Stimulated activated CD4-positive, alpha-beta T cell treated with anti-CD3 and anti-CD28 coated beads, Interleukin-2, amount 100 ng/mL, for 24 hours (primary cell): ENCODE measurements at regions not wholly inside any gene's neighbourhood (a gene's known extent, or its start where the extent isn't known, plus 50 kb on each side); places are given as distances from the start of the nearest gene placed in this dataset.

Experiments
- DNase-seq, 2 donors: peaks; one replicate each; pipeline ENCODE4 v3.0.0-alpha.2; 2020

DNA sequence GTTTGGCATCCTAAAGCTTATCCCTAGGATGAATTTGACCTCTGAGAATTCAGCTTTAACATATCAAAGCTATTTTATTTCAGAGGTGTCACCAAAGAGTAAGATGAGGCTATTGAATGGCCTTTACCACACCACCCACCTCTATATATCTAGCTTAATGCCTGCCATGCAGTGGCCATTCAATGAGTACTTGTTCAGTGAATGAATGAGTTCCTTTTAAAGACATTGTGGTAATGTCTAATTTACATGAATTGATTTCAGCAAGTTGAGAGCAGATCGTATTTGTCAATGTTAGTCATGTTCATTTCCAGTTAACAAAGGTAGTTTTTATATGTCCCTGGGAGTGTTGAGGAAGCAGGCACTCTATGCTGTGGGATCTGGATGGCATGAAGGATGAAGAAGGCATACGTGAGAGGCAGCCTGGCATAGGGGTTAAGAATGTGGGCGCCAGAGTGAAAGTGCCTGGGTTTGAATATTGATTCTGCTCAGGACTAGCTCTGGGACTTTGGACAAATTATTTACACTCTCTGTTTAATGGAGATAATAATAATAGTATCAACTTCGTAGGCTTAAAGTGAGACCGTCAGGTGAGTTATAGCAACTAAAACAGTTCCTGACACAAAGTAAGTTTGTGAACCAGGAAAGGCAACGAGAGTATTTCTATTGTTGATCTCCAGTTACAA is 434.1 kb upstream of the CHST9 start:
- DNase-seq = no peak

DNA sequence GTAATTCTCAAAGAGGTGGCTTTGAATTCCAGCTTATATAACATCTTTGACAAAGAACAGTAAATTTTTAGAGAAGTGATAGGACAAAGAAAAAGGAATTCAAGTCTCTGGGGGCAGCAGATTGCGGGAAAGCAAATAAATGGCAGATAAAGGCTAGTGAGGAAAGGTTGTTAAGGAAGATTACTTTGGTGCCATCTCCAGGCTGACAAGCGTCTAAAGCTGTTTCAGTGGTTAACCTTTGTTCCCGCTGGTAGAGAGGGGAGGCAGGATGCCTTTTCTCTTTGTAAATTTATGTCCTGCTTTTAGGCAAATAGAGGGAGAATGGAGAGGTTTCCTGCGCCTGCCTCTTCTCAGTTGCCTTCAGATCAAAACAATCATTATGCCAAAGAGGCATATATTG is 431.2 kb upstream of the CHST9 start:
- DNase-seq = no peak

DNA sequence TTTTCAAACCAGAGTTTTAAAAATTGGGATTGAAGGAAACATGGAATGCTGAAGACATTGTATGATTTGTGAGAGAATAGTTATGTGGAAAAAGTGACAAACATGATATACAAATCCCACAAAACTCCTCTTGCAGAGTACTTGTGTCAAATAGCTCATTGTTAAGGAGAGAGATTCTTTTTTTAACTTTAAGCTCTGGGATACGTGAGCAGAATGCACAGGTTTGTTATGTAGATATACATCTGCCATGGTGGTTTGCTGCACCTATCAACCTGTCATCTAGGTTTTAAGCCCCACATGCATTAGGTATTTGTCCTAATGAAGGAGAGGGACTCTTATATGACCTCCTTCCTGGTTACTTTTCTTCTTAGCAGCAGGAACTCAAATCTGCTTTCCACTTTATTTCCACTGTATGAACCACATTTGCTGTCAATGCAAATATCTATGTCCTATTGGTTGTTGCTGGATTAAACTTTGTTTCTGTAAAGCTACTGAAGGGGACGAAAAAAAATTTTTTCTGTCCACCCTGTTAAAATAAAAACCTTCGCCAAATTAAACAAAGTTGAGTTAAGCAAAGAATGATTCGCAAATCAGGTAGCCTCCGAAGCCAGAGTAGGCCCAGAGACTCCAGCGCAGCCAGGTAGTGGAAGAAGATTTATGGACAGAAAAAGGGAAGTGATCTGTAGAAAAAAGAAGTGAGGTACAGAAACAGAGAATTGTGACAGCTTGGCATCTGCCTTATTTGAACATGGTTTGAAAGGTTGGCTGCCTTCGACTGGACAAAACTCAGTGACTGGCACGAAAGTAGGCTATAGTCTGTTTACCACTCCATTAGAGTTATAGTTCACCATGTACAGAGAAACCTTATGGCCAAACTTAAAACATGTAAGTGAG is 430.1 kb upstream of the CHST9 start:
- no peak for DNase-seq

DNA sequence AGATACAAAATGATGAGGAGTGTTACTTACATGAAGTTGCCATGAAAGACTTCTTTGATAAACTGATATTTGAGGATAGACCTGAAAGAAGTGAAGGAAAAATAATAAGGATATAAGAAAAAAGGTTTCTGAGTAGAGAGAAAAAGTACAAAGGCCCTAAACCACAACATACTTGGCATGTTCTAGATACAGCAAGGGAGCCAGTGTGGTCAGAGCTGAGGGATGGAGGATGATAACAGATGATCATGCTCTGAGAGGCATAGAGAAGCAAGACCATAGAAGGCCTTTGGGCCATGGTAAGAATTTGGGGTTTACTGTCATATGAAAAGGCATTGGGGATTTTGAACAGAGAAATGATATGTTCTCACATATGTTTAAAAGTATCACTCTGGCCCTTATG is 424.1 kb upstream of the CHST9 start:
- no peak for DNase-seq

DNA sequence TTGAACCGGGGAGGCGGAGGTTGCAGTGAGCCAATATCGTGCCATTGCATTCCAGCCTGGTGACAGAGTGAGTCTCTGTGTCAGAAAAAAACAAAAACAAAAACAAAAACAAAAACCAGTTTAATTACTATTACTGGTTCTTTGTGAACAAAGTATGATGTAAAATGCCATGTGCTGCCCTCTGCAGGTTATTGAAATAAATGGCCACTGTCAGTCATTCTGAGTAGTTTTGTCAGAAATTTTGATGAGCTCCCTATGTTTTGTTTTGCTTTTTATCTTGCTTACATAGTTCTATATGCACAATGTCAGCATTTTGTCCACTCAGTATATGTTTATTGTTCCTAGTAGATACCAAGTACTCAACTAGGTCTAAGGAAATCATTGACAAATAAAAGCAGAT is 423.6 kb upstream of the CHST9 start:
- DNase-seq = no peak

DNA sequence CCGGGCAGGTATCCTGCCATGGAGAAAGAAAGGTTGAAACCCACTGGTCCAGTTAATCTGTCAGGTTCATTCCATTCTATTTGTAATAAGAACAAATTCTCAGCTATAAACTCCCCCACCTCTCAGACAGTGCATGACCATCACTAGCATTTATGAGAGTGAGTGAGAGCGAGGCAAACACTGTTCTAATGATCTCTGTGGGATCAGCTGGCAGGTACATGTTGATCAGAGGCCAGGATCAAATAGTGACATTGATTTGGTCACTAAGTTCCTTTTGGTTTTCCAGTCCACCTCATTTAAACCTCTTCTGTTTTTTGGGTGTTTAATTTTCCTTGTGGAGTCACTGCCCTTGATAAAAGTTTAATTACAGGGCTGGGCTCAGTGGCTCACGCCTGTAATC is 423.1 kb upstream of the CHST9 start:
- DNase-seq = no peak

DNA sequence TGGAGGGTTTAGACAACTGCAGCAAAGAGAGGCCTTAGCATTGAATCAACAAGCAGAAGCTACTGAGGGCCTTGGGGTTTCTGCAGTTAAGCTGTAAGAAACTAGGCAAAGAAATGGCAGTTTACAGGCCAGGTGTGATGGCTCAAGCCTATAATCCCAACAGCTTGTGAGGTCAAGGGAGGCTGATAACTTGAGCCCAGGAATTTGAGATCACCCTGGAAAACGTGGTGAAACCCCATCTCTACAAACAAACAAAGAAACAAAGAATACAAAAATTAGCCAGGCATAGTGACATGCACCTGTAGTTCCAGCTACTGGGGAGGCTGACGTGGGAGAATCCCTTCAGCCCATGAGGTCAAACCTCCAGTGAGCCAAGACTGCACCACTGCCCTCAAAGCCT is 421.6 kb upstream of the CHST9 start:
- no peak for DNase-seq

DNA sequence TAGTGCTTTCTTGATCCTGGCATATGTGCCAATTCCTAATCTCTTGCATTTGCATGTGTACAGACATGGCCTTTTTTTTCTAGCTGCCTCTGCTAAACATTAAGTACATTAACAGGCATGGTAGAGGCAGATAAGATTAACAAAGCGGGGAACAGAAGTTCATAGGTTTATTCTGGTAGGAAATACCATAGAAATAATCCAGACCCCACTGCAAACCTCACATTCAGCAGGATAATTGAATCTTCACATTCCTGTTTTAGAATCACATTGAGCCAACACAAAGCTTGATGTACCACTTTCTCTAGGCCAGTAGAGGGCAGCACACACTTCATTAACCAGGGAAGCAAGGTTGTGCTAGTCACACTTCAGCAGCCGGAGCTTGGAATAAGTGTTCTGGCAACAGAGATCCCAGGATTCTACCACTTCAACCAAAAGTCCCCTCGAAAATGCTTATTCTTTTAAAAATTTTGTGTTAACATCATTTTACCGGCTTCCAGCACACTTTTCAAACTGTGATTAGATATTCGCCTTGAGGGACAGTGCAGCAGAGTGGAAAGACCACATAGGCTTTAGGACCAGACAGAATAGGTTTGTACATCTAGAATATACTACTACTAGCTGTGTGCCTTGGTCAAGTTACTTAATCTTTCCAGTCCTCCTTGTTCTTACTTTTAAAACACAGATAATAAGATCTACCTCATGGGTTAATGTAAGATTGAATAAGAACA is 420.2 kb upstream of the CHST9 start:
- peak in 1 of 2 donors; percentile 4 for DNase-seq

DNA sequence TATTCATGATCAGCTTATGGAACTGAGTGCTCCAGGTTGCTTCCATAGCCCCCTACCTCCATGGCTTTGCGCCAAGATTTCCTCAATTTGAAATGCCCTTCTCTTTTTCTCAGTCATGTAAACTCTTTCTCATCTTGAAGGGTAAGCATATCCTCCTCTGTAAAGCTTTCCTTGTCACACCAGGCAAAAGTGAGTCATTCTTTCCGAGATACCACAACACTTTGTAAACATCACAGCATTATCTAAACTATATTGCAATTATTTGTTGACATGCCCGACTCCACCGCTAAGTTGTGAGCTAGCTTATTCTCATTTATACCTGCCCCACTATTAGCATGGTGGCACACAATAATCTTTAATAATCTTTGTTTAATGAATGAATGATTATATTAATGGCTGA is 419.5 kb upstream of the CHST9 start:
- DNase-seq = no peak

DNA sequence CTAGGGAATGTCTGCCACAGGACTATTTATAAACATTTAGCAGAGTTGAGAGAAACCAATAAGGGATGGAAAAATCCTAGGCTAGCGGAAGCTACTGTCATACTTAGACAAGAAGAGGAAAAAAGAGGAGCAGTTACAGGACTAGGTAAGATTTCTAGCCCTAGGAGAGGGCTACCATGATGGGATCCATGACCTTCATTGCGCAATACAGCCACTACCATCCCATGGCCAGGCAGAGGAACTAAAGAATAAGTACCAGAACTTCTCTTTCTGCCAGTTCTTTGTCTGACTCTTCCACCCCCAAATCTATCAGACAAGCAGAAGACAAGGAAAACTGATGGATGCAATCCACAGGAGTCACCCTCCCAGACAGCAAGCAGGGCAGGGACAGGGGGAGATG is 417.0 kb upstream of the CHST9 start:
- no peak for DNase-seq

DNA sequence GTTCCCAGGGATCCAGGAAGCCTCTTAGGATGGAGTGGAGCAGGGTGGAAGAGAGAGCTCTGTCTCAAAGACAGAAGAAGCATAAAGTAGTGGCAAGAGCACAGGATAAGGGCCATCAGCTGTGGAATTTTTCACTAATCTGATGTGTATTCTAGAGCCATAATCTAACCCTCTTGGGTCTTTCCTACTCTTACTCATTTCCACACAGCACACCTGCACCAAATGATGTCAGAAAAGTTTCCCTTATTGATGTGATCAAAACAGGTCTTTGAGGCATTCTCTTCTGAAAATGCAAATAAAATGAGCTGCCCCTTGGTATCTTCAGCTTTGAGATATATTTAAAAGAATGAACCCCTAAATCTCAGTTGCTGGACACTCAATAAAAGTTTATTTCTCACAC is 415.1 kb upstream of the CHST9 start:
- no peak for DNase-seq

DNA sequence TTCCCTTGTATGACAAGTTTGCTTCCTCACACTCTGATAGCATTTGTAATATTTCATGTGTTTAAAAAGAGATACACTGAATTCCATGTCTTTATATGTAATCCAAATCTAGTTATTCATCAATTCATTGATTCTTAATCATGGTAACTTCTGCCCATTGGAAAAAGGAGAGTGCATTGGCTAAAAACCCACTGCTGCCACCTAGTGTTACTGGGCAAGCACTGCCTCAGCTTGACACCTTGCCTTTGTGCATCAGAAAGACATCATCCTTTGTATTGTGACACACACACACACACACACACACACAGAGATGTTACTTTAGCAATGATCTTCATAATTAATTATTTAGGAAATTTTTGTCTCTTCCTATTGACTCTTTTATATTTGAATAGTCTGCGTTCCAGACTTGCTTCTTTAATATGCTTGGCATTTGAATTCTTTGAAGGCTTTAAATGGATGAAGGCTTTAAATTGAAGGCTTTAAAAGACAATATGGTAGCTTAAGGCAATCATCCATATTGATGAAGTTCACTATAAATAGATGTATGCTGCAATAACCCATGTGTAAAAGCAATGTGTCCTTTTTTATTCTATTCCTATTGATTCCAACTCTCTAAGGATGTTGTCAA is 414.2 kb upstream of the CHST9 start:
- peak in 1 of 2 donors; percentile 35 for DNase-seq

DNA sequence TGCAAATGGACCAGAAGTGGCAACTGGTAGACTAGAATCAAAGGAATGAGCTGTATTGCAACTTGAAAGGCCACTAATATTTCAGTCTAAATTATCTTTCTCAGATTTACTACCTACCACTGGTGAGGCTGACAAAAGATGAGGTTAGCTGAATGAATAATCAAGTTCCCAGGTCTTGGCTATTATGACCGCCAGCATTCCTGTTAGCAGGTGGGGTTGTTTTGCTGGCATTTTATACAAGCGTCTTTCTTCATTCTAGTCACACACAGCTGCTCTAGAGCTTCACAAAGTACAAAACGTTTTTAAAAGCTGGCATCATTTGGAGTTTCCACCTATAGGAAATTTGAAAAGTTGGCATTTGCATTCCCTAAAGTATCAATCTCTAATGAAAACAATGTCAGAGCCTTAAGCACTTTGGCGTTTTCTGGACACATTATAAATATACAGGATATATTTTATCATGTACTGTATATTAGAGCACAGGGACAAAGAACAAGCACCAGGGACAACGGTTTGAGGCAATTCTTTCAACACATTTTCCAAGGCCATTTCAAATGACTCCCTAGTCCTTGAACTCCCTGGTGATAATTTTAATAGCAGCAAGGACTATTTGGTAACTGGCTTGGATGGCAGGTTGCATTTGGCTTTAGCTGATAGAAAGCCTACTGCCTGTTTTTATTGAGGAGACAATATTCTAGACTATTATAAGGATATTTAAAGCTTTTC is 410.2 kb upstream of the CHST9 start:
- no peak for DNase-seq

DNA sequence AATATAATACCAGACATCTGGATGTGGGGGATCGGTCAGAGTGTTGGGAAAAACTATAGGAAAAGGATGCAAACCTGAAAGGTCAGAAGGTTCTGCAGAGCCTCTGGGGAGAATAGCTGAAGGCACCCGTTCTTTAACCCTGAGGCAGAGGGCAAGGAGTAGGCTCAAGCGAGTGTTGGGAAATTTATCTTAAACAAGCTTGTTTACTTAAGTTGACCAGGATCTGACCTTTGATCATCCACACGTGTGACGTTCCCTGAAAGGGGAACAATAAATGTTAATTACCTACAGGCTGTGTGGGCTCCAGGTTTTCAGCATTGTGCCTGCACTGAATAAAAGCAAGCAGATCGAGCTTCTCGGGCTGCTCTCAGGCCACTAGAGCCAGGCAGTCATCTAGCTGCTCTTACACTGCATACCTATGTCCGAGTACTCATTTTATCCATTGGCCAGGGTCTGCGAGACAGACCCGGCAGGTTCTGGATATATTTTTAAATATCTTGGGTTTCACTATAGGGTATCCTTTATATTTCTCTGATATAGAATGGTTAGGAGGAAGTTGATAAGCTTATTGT is 400.6 kb upstream of the CHST9 start:
- DNase-seq = no peak

DNA sequence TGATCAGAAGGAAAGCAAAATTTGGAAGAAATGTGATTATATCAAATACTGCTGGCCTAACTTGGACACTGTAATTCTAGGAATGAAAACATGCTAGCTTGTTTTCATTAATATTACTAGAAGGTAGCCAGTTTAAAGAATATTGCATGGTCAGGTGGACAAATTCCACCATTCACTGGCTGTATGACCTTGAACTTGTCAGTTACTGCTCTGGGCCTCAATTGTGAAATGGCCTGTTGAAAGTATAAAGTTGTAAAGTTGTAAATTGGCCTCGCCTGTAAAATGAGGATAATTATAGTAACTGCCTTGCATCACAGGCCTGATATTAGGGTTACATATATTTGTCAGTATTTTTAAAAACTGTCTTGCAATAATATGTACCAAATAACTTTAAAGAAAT is 398.4 kb upstream of the CHST9 start:
- no peak for DNase-seq

DNA sequence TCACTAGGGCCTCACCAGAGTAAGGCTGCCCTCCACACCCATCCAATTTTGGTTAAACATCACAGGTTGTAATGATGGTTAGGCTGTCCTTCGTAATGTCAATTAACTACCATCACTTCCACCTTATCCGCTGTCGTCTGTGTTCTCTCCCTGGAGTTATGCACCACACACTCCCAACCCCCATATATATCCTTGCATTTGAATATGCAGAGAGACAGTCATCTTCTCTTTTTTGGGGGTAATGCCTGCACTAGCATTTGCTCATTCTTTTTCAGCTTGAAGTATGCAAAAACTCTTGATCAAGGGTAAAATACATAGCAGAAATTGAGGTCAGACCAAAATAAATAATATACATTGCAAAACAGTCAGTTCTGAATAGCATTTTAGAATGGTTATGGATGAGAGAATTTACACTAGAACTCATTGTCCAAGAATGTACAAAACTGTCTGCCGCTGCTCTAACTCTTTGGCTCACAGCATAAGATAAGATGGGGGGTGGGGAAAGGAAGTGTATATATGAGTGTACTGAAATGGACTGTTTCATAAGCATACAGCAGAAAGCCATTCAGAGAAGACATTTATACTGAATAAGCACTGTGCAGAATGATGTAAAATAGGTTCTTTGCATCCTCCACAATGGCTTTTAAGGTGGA is 397.8 kb upstream of the CHST9 start:
- DNase-seq = no peak

DNA sequence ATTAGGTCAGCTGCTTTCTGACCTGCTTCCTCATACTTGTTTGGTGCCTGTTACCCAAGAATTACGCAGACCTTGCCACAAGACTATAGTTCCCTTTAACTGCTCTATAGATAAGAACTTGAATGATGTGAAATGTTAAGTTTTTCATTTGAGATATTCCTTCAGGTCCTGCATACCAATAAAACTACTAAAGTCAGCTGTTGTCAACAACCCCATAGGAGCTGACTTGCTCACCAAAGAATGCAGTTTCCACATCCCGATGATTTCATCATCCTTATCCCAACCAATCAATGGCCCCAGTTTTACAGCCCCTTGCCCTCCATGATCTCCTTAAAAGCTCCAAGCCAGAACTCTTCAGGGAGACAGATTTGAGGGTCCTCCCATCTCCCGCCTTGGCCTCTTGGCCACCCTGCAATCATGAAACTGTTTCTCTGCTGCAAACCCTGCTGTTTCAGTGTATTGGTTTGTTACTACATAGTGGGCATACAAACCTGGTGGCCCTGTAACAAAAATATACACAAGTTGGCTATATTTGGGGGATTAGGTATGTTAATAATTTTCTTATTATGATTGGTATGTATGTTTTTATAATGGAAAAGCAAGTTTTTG is 396.3 kb upstream of the CHST9 start:
- no peak for DNase-seq

DNA sequence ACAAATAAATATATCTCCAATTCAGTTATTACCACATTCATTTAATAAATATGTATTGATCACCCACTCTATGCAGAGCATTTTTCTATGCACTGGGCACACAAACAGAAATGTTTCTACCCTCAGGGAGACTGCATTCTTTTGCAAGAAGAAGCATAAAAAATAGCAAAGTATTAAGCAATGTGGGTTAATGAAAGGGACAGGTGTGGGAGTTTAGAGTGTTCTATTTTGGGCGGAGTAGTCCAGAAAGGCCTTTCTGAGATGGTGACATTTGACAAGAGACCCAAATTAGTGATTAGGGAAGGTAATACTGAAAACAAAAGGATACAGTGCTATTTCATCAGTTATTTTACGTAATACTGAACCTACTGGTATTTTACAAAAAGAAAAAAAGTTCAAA is 394.3 kb upstream of the CHST9 start:
- DNase-seq = no peak

DNA sequence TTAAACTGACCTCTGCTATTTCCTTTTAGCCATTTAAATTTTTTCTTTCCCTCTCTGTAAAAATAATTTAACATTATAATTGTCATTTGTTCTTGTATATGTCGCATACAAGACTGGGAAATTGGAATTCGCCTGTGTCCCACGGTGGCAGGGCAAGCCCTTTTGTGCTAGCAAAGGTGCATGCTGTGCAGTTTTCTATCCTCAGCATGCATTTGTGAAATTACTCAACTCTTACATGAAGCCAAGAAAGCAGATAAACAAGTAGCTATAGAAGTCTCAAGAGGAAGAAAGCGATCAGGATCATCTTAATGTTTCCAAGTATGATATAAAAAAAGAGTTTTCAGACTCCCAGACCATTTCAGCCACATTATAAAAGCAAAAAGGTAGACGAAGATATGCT is 392.6 kb upstream of the CHST9 start:
- DNase-seq = no peak

DNA sequence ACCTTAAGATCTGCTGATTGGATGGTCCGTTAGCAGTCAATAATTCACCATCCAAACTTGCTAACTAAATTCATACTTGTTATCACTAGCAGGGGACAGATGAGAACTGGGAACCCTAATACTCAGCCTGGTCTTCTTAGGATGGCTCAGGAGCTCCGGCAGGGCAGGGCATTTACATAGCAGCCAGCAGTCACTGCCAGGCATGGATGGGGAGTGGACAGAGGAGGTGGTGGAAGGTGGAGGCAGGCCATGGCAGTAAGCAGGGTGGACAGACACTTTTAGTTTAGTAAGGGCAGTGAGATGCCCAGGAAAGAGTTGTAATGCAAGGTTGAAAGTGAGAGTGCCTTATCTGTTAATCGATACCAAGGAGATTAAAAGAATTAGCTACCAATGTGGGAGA is 392.2 kb upstream of the CHST9 start:
- DNase-seq = no peak

DNA sequence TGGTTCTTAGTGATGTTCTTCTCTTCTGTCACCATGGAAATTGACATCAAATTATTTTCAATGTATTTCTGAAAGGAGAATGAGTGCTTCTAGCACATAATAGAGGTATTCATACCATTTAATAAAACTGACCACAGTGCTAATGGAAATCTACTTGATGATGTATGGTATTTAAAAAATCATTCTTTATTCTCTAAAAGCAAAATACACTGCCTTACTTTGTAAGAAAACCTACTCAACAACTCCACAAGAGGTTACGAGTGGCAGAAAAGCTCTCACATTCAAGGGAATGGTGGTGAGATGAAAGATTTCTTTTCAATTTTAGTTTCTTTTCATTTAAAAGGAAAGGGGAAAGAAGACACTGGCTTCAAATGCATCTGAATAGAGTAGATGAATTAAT is 382.3 kb upstream of the CHST9 start:
- DNase-seq = no peak
